ENCODE measurements at regions not wholly inside any gene's neighbourhood (a gene's known extent, or its start where the extent isn't known, plus 50 kb on each side); places are given as distances from the start of the nearest gene placed in this dataset.

DNA sequence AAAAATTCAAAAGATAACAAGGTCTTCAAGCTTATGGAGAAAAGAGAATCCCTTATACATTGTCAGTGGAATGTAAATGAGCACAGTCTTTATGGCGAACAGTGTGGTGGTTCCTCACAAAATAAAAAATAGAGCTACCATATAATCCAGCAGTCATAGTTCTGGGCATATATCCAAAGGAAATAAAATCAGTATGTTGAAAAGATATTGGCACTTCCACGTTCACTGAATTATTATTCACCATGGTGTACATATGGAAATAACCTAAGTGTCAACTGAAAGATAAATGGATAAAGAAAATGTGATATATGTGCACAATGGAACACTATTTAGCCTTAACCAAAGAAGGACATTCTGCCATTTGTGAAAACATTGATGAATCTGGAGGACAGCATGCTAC lies 1161.2 kb downstream of the ROBO2 start:
- TF ChIP-seq, protein P1, sequence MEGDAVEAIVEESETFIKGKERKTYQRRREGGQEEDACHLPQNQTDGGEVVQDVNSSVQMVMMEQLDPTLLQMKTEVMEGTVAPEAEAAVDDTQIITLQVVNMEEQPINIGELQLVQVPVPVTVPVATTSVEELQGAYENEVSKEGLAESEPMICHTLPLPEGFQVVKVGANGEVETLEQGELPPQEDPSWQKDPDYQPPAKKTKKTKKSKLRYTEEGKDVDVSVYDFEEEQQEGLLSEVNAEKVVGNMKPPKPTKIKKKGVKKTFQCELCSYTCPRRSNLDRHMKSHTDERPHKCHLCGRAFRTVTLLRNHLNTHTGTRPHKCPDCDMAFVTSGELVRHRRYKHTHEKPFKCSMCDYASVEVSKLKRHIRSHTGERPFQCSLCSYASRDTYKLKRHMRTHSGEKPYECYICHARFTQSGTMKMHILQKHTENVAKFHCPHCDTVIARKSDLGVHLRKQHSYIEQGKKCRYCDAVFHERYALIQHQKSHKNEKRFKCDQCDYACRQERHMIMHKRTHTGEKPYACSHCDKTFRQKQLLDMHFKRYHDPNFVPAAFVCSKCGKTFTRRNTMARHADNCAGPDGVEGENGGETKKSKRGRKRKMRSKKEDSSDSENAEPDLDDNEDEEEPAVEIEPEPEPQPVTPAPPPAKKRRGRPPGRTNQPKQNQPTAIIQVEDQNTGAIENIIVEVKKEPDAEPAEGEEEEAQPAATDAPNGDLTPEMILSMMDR (conservative IDR thresholded peaks at IDR 0.05; ENCODE audit: low read depth, low read length), result no peak
- no peak for DNase-seq (ENCODE audit: low read depth)
- H3K4me3 ChIP-seq (ENCODE audit: low read length), result no peak overlapping the region

DNA sequence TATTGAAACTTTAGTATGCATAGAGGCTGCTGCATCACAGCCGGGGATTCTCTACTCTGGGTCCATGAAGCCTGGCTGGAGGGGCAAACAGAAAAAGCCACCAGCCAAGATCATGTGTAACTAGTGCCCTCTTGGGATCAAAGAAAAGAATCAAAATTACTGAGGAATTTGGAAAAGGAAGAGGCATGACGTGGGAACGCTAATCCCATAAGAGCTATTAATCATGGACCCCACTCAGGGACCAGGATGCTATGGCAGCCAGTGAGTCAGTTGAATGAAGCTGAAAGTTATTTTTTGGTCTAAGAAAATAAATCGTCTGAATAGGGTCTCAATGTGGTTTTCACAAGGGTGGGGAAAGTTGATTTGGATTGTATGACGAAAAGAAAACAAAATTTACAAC lies 1165.1 kb downstream of the ROBO2 start:
- DNase-seq (ENCODE audit: low read depth), result peak; percentile 79
- TF ChIP-seq, protein P1 (conservative IDR thresholded peaks at IDR 0.05; ENCODE audit: low read depth, low read length), result peak; percentile 23
- H3K4me3 ChIP-seq (ENCODE audit: low read length), result no peak overlapping the region

DNA sequence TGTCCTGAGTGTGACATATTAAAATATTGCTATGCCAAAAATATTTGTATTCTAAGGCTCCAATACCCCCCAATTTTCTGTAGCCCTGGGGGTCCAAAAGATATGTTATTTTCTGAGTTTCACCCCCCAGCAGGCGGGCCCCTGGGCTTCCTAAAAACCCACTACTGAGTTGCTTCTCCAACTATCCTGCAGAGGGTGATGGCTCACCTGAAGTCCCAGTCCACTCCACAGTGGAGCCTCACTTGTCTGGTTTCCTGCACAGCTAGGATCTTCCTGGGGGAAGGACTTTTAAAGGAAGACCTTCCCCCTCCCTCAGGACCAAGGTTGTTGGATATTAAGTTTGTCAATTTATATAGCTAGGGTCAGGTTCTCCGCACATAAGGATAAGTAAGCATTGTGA lies 1181.4 kb downstream of the ROBO2 start:
- no peak for DNase-seq (ENCODE audit: low read depth)
- no peak overlapping the region for H3K4me3 ChIP-seq (ENCODE audit: low read length)
- TF ChIP-seq, protein P1 (conservative IDR thresholded peaks at IDR 0.05; ENCODE audit: low read depth, low read length), result no peak

DNA sequence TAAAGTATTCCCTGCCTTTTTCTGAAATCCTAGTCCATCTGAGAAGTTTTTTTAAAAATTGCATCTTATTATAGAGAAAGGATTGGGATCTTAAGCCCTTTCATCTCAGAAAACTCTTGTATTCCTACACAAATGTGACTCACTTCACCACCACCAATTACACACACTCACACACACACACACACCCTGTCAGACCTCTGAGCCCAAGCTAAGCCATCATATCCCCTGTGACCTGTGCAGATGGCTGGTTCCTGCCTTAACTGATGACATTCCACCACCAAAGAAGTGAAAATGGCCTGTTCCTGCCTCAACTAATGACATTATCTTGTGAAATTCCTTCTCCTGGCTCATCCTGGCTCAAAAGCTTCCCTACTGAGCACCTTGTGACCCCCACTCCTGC lies 1181.9 kb downstream of the ROBO2 start:
- H3K4me3 ChIP-seq (ENCODE audit: low read length), result no peak overlapping the region
- DNase-seq (ENCODE audit: low read depth), result no peak
- TF ChIP-seq, protein P1 (conservative IDR thresholded peaks at IDR 0.05; ENCODE audit: low read depth, low read length), result no peak

DNA sequence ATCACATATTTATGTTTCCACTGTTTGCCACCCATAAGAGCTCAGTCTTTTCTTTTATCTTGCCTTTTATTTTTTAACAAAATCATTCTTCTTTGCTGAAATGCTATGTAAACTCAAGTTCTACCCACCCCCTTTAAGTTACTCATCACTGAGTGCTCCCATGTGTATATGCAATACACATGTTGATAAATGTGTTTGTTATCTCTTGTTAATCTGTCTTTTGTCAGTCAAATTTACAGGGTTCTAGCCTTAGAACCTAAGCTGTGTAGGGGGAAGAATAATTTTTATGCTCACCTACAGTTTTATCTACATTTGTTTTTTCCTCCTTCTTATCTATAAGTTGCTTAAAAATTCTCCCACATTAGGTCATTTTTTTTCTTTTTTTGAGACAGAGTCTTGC lies 1195.9 kb downstream of the ROBO2 start:
- H3K4me3 ChIP-seq (ENCODE audit: low read length), result no peak overlapping the region
- no peak for DNase-seq (ENCODE audit: low read depth)
- TF ChIP-seq, protein P1 (conservative IDR thresholded peaks at IDR 0.05; ENCODE audit: low read depth, low read length), result no peak

DNA sequence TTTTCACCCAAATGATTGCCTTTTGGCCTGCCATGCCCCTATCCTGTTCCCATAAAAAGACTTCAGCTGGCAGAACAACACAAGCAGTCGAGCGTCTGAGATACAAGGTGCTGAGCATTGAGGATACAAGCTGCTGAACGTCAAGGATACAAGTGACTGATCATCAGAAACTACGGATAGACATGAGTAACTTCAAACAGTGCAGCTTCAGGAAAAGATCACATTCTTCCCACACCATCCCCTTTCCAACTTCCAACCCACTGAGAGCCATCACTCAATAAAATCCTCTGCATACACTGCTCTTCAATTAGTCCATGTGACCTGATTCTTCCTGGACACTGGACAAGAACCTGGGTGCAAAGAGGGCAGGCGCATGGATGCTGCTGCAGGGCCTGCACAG lies 1198.9 kb downstream of the ROBO2 start:
- no peak for DNase-seq (ENCODE audit: low read depth)
- TF ChIP-seq, protein P1 (conservative IDR thresholded peaks at IDR 0.05; ENCODE audit: low read depth, low read length), result no peak
- no peak overlapping the region for H3K4me3 ChIP-seq (ENCODE audit: low read length)

DNA sequence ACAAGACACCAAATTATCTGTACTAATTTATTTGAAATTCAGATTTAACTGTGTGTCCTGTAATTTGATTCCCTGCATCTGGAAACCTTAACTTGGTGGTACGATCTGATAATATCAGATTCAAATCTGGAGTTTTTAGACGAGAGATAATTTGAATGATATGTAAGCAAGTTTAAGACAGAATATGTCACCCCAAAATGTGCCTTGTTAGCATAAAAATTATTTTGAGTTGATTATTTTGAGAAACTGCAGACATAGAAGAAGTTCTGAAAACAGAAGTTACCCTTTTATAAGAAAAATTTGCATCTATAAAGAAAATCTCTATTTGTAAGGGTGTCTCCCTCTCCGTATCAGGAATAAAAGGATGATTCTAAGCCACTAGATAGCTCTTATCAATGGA lies 1202.8 kb downstream of the ROBO2 start:
- DNase-seq (ENCODE audit: low read depth), result no peak
- H3K4me3 ChIP-seq (ENCODE audit: low read length), result no peak overlapping the region
- TF ChIP-seq, protein P1 (conservative IDR thresholded peaks at IDR 0.05; ENCODE audit: low read depth, low read length), result no peak

Measured in retinal pigment epithelial cell (primary cell).